ENCODE measurements at regions not wholly inside any gene's neighbourhood (a gene's known extent, or its start where the extent isn't known, plus 50 kb on each side); places are given as distances from the start of the nearest gene placed in this dataset.

GRCh38 chr1:218874801-218875400, 298.8 kb upstream of the LYPLAL1 start:
- no peaks in the 10 kb centered on the region for H3K9me3 ChIP-seq
- no peak overlapping the region for H3K27ac ChIP-seq
- DNase-seq: no peak
- H3K27me3 ChIP-seq: no peaks in the 10 kb centered on the region
- H3K4me3 ChIP-seq: no peak overlapping the region
- TF ChIP-seq CTCF (IDR thresholded peaks at IDR 0.05): no peak
- no peaks in the 10 kb centered on the region for H3K36me3 ChIP-seq
- ATAC-seq: no peak
- H3K4me1 ChIP-seq: no peaks in the 10 kb centered on the region
- intact Hi-C loops (cut with DNase I): no loop called here

GRCh38 chr1:218878369-218878768, 295.3 kb upstream of the LYPLAL1 start:
- ATAC-seq: no peak
- Histone ChIP-seq H3K4me3 (no peak overlapping the region), H3K27ac (no peak overlapping the region), H3K9me3 (no peaks in the 10 kb centered on the region), H3K36me3 (no peaks in the 10 kb centered on the region), H3K4me1 (no peaks in the 10 kb centered on the region), H3K27me3 (no peaks in the 10 kb centered on the region)
- no peak for TF ChIP-seq CTCF (IDR thresholded peaks at IDR 0.05)
- intact Hi-C loops (cut with DNase I): no loop called here
- DNase-seq: no peak

GRCh38 chr1:218880484-218881060, 293.1 kb upstream of the LYPLAL1 start:
- H3K4me1 ChIP-seq: no peaks in the 10 kb centered on the region
- no peak overlapping the region for H3K4me3 ChIP-seq
- intact Hi-C loops (cut with DNase I): no loop called here
- no peak overlapping the region for H3K27ac ChIP-seq
- H3K9me3 ChIP-seq: no peaks in the 10 kb centered on the region
- ATAC-seq (no peak), DNase-seq (no peak)
- no peaks in the 10 kb centered on the region for H3K36me3 ChIP-seq
- no peaks in the 10 kb centered on the region for H3K27me3 ChIP-seq
- TF ChIP-seq CTCF (IDR thresholded peaks at IDR 0.05): no peak

GRCh38 chr1:218882454-218882853, 291.2 kb upstream of the LYPLAL1 start:
- H3K4me3 ChIP-seq: no peak overlapping the region
- TF ChIP-seq CTCF (IDR thresholded peaks at IDR 0.05): no peak
- no peaks in the 10 kb centered on the region for H3K4me1 ChIP-seq
- ATAC-seq: no peak
- H3K9me3 ChIP-seq: no peaks in the 10 kb centered on the region
- intact Hi-C loops (cut with DNase I): no loop called here
- no peak for DNase-seq
- no peak overlapping the region for H3K27ac ChIP-seq
- no peaks in the 10 kb centered on the region for H3K36me3 ChIP-seq
- no peaks in the 10 kb centered on the region for H3K27me3 ChIP-seq

GRCh38 chr1:218886101-218886871, 287.4 kb upstream of the LYPLAL1 start:
- no peak overlapping the region for H3K4me3 ChIP-seq
- no peaks in the 10 kb centered on the region for H3K9me3 ChIP-seq
- H3K27ac ChIP-seq: no peak overlapping the region
- TF ChIP-seq CTCF (IDR thresholded peaks at IDR 0.05): no peak
- no peaks in the 10 kb centered on the region for H3K4me1 ChIP-seq
- ATAC-seq: no peak
- H3K27me3 ChIP-seq: no peaks in the 10 kb centered on the region
- DNase-seq: no peak
- intact Hi-C loops (cut with DNase I): no loop called here
- no peaks in the 10 kb centered on the region for H3K36me3 ChIP-seq
